T-helper 1 cell treated with Interleukin-12 subunit alpha and Interleukin-12 subunit beta and Interleukin-4 antibody, amounts not matched to agents 30 μg/mL and 1 μg/mL, for 36 hours (primary cell): ENCODE measurements at regions not wholly inside any gene's neighbourhood (a gene's known extent, or its start where the extent isn't known, plus 50 kb on each side); places are given as distances from the start of the nearest gene placed in this dataset.

Experiments
- H3K27ac Mint-ChIP-seq: one replicate; pipeline ENCODE4 v1.8.0; 2021; ENCODE audit warnings: mild to moderate bottlenecking, mixed read lengths
- H3K27me3 Mint-ChIP-seq: one replicate; pipeline ENCODE4 v1.8.0; 2021; ENCODE audit warnings: low read depth, mixed read lengths
- H3K36me3 Mint-ChIP-seq: one replicate; pipeline ENCODE4 v1.8.0; 2021; ENCODE audit warnings: low read depth, mixed read lengths
- H3K4me1 Mint-ChIP-seq: one replicate; pipeline ENCODE4 v1.8.0; 2021; ENCODE audit warnings: low read depth, mixed read lengths
- H3K4me3 Mint-ChIP-seq: one replicate; pipeline ENCODE4 v1.8.0; 2021; ENCODE audit warnings: mild to moderate bottlenecking, moderate library complexity, mixed read lengths
- H3K9me3 Mint-ChIP-seq: one replicate; pipeline ENCODE4 v1.8.0; 2021; ENCODE audit warnings: mixed read lengths

DNA sequence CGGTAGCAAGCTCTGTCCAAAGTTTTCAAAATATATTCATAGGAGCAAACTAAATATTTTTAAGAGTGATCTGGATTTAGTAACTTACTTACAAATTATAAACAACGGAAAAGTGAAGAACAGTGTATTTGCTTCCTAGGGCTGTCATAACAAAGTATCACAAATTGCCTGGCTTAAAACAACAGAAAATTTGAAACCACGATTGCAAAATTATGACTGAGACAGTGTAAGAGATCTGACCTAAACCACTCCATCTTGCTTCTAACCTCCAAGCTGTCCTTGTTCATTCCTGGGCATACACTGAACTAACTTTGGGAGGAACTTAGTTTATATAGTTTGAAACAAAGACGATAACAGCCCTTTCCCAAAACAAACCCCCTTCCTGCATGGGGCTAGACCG is 202.0 kb upstream of the CDH6 start:
- peaks cover 14% of the 10 kb centered on the region for H3K9me3 Mint-ChIP-seq
- no peak overlapping the region for H3K4me3 Mint-ChIP-seq
- H3K27ac Mint-ChIP-seq, result no peak overlapping the region
- no peaks in the 10 kb centered on the region for H3K27me3 Mint-ChIP-seq
- H3K36me3 Mint-ChIP-seq, result no peaks in the 10 kb centered on the region
- H3K4me1 Mint-ChIP-seq, result no peaks in the 10 kb centered on the region

DNA sequence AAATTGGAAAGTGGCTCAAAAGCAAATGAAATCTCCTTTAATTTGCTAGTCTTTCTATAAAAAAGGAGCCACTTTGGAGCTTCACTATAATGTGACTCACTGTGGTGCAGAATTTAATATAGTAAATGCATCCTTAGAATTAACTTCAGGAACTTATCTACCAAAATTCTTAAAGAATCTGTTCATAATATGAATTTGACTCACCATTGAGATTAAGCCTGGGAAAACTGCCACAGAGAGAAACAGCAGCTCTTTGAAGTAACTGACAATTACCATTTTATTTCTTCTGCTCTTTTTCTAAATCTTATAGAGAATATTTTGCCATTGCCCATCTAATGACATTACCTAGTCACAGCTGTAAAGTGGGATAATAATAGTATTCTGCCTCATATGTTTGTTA is 211.9 kb upstream of the CDH6 start:
- H3K27me3 Mint-ChIP-seq, result no peaks in the 10 kb centered on the region
- H3K4me1 Mint-ChIP-seq, result no peaks in the 10 kb centered on the region
- no peak overlapping the region for H3K4me3 Mint-ChIP-seq
- H3K27ac Mint-ChIP-seq, result no peak overlapping the region
- H3K9me3 Mint-ChIP-seq, result peaks cover 5% of the 10 kb centered on the region
- H3K36me3 Mint-ChIP-seq, result no peaks in the 10 kb centered on the region

GRCh38 chr5:30968971-30969370 is 224.5 kb upstream of the CDH6 start:
- no peak overlapping the region for H3K27ac Mint-ChIP-seq
- no peaks in the 10 kb centered on the region for H3K27me3 Mint-ChIP-seq
- no peaks in the 10 kb centered on the region for H3K36me3 Mint-ChIP-seq
- peaks cover 3% of the 10 kb centered on the region for H3K9me3 Mint-ChIP-seq
- H3K4me3 Mint-ChIP-seq, result no peak overlapping the region
- no peaks in the 10 kb centered on the region for H3K4me1 Mint-ChIP-seq

DNA sequence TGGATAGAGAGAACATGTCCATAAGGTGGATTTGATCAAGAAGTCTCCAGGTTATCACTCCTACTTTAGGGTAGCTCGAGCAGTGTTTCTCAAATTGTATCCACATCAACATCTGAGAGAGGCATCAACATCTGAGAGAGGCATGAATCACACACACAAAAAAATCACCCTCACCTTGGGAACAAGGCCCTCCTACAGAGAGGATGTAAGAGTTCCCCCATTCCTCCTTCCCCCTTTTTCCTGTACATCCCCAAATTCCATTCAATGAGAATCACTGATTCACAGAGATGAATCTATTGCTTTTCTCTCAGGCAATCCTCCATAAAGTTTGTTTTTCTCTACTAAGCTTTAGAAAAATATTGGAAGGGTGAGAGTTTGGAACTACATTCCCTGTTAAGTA is 233.4 kb upstream of the CDH6 start:
- H3K4me3 Mint-ChIP-seq, result no peak overlapping the region
- no peaks in the 10 kb centered on the region for H3K36me3 Mint-ChIP-seq
- no peaks in the 10 kb centered on the region for H3K27me3 Mint-ChIP-seq
- peaks cover 9% of the 10 kb centered on the region for H3K9me3 Mint-ChIP-seq
- no peak overlapping the region for H3K27ac Mint-ChIP-seq
- no peaks in the 10 kb centered on the region for H3K4me1 Mint-ChIP-seq

GRCh38 chr5:30959238-30959637 is 234.2 kb upstream of the CDH6 start:
- Mint-ChIP-seq H3K36me3 (no peaks in the 10 kb centered on the region), H3K4me1 (no peaks in the 10 kb centered on the region), H3K9me3 (peaks cover 13% of the 10 kb centered on the region), H3K27ac (no peak overlapping the region), H3K4me3 (no peak overlapping the region), H3K27me3 (no peaks in the 10 kb centered on the region)

DNA sequence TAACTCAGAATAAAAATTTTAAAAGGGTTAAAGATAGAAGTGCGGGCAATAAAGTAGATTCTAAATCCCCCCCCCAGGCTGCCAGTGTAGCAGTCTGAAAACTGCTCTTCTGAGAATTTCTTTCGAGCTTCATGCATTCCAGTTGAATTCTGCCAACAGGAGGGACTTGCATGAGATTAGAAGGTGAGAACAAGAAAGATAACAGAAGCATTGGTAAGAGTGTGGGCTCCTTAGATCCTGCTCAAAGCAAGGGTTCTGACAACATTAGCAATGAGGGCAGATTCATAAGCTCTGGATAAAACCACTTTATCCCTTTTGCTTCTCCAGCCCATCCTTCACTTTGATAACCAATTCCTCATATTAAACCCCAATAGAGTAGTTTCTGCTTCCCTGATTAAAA is 235.9 kb upstream of the CDH6 start:
- no peak overlapping the region for H3K27ac Mint-ChIP-seq
- H3K9me3 Mint-ChIP-seq, result peaks cover 19% of the 10 kb centered on the region
- H3K4me1 Mint-ChIP-seq, result no peaks in the 10 kb centered on the region
- no peaks in the 10 kb centered on the region for H3K27me3 Mint-ChIP-seq
- no peak overlapping the region for H3K4me3 Mint-ChIP-seq
- H3K36me3 Mint-ChIP-seq, result no peaks in the 10 kb centered on the region

DNA sequence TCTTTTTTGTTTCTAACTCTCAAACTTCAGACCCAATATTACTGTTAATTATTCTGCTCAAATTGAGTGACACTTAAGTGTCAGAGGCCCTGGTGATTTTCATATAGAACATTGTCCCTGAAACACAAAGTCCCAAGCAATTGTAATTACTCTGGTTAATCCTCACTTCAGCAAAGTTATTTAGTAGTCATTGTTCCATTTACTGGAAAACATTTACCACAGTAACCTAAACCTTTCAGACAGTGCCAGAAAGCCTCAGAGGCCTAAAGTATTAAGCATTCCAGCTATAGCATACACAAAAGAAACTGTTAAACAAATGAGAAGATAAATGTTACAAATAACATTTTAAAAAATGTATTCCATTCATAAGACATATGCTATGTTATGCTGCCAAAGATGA is 237.2 kb upstream of the CDH6 start:
- Mint-ChIP-seq H3K27me3 (no peaks in the 10 kb centered on the region), H3K27ac (no peak overlapping the region), H3K4me3 (no peak overlapping the region), H3K36me3 (no peaks in the 10 kb centered on the region), H3K4me1 (no peaks in the 10 kb centered on the region), H3K9me3 (peaks cover 17% of the 10 kb centered on the region)

- Mint-ChIP-seq H3K4me3 (no peak overlapping the region), H3K9me3 (peaks cover 4% of the 10 kb centered on the region), H3K27me3 (no peaks in the 10 kb centered on the region), H3K36me3 (no peaks in the 10 kb centered on the region), H3K27ac (no peak overlapping the region), H3K4me1 (no peaks in the 10 kb centered on the region)
These were observed 256.4 kb upstream of the CDH6 start for GRCh38 chr5:30937070-30937469.

DNA sequence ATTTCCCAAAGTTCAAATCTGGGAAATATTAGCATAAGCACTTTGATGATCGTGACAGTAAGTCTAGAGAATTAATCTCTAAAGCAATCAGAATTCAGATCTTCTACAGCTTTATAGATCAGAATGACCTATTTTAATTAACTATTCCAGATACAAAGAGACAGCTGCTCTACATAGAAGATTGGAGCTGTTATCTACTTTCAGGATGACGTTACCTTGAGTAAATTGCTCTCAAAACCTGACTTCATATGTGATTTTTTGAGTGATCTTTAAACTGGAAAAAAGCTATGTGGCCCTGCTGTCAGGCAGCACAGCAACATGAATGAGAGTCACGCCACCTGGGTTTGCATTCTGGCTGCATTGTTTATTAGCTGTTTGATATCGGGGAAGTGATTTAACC is 259.9 kb upstream of the CDH6 start:
- Mint-ChIP-seq H3K27ac (no peak overlapping the region), H3K4me1 (no peaks in the 10 kb centered on the region), H3K9me3 (peaks cover 4% of the 10 kb centered on the region), H3K4me3 (no peak overlapping the region), H3K36me3 (no peaks in the 10 kb centered on the region), H3K27me3 (no peaks in the 10 kb centered on the region)

DNA sequence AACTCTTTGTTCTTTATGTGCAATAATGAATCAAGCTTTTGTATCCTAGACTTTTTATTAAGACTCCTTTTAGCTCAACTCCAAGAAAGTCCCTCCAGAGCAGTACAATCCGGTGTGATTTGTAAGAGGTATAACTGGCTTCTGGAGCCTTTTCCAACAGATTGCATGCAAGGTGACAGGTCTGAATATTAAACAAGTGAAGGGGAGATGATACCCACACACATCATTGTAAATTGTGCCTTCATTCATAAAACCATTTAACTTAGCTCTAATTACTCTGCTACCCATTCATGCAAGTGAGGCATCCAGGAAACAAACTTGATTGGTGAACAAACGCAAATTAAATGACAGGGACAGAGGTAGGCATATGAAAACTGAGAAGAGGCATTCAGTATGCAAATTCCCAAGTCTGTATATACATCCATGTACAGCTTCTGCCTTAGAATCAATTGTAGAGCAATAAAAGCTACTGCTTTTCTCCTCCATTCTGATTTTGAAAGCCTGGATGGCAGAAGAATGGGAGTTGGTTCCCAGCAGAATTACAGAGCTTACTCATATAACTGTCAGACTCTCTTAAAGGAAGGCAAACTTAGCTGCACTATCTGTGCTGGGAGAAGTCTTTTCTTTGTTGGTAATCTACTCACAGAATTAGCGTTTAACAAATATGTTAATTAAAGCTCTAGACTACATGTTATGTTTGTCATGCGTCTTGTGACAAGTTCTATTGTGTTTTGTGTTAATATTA is 261.0 kb upstream of the CDH6 start:
- H3K9me3 Mint-ChIP-seq, result peaks cover 4% of the 10 kb centered on the region

DNA sequence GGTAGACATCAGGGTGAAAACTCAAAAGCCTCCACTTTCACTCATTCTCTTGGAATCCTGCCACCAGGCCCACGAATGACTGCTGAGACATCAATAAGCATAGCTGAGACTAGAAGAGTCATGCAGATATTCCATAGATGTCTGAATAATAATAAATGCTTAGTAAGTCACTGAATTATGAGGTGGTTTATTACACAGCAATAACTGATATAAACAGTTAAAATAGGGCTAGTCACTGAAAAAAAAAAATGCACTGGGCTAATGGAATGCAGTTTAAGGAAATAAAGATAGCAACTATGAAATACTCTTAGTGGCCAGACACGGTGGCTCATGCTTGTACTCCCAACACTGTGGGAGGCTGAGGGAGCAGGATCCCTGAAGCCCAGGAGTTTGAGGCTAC is 262.8 kb upstream of the CDH6 start:
- H3K9me3 Mint-ChIP-seq, result peaks cover under 1% of the 10 kb centered on the region
- H3K4me1 Mint-ChIP-seq, result no peaks in the 10 kb centered on the region
- no peaks in the 10 kb centered on the region for H3K36me3 Mint-ChIP-seq
- no peaks in the 10 kb centered on the region for H3K27me3 Mint-ChIP-seq
- no peak overlapping the region for H3K27ac Mint-ChIP-seq
- H3K4me3 Mint-ChIP-seq, result no peak overlapping the region

More for the DNA sequence above, 261.0 kb upstream of the CDH6 start:
- Mint-ChIP-seq H3K36me3 (no peaks in the 10 kb centered on the region), H3K4me3 (no peak overlapping the region), H3K27me3 (no peaks in the 10 kb centered on the region), H3K4me1 (no peaks in the 10 kb centered on the region), H3K27ac (no peak overlapping the region)

- Mint-ChIP-seq H3K27me3 (no peaks in the 10 kb centered on the region), H3K9me3 (peaks cover 4% of the 10 kb centered on the region), H3K36me3 (no peaks in the 10 kb centered on the region), H3K27ac (no peak overlapping the region), H3K4me1 (no peaks in the 10 kb centered on the region), H3K4me3 (no peak overlapping the region)
These were observed 264.5 kb upstream of the CDH6 start for GRCh38 chr5:30928956-30929355.

- H3K9me3 Mint-ChIP-seq, result peaks cover 4% of the 10 kb centered on the region
- no peak overlapping the region for H3K27ac Mint-ChIP-seq
- no peak overlapping the region for H3K4me3 Mint-ChIP-seq
- no peaks in the 10 kb centered on the region for H3K4me1 Mint-ChIP-seq
- no peaks in the 10 kb centered on the region for H3K36me3 Mint-ChIP-seq
- H3K27me3 Mint-ChIP-seq, result no peaks in the 10 kb centered on the region
These were observed 267.3 kb upstream of the CDH6 start for GRCh38 chr5:30926218-30926617.

DNA sequence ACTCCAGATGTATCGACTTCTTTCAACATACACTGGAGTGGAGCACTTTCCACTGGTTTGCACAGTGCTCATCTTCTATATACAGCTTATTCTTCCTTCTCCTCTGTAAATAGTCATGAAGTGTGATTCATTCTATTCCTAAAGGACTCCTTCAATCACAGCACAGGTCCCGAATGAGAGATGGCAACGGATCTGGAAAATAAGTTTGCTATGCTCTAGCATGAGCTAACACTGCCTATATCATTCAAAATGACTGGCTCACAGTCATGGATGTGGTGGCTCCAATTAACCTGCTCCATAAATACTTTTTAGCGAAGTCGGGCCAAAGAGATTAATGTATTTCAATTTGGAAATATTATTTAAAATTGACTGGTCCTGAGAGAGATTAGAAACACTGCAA is 272.1 kb upstream of the CDH6 start:
- no peak overlapping the region for H3K4me3 Mint-ChIP-seq
- no peak overlapping the region for H3K27ac Mint-ChIP-seq
- H3K27me3 Mint-ChIP-seq, result no peaks in the 10 kb centered on the region
- H3K36me3 Mint-ChIP-seq, result no peaks in the 10 kb centered on the region
- H3K9me3 Mint-ChIP-seq, result peaks cover 7% of the 10 kb centered on the region
- H3K4me1 Mint-ChIP-seq, result no peaks in the 10 kb centered on the region

DNA sequence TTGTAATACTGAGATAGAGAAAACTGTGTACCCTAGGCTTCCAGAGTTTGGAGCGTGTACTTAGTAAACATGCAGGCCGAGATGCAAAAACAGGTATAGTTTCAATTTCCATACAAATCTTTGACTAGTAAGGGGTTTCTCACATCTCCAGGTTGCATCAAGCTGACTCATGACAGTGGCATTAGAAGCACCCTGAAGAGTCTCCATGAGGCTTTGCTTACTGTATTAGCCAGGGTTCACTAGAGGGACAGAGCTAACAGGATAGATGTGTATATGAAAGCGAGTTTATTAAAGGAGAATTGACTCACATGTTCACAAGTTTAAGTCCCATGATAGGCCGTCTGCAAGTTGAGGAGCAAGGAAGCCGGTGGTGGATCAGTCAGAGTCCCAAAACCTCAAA is 275.3 kb upstream of the CDH6 start:
- Mint-ChIP-seq H3K36me3 (no peaks in the 10 kb centered on the region), H3K4me3 (no peak overlapping the region), H3K9me3 (peaks cover 7% of the 10 kb centered on the region), H3K4me1 (no peaks in the 10 kb centered on the region), H3K27ac (no peak overlapping the region), H3K27me3 (no peaks in the 10 kb centered on the region)

DNA sequence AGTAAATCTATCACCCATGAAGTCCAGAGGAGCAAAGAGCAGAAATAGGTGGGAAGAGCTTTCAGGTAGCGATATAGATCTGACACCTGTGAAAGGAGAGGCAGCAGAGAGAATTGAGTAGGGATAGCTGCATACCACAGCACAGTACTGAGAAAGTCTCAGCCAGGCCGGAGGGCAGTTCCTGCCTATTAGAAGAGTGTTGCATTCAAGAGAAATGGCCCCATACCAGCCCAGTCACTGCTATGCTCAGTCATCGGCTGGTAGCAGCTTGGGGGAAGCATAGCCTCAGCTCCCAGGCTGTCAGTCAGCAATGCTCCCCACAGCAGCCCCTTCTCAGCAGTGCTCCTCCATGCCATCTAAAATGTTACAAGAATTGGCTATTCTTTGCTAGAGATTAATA is 285.1 kb upstream of the CDH6 start:
- no peaks in the 10 kb centered on the region for H3K36me3 Mint-ChIP-seq
- no peak overlapping the region for H3K4me3 Mint-ChIP-seq
- H3K27me3 Mint-ChIP-seq, result no peaks in the 10 kb centered on the region
- H3K4me1 Mint-ChIP-seq, result no peaks in the 10 kb centered on the region
- no peak overlapping the region for H3K27ac Mint-ChIP-seq
- H3K9me3 Mint-ChIP-seq, result peaks cover 7% of the 10 kb centered on the region
